HG03469 (cell line): ENCODE measurements at regions not wholly inside any gene's neighbourhood (a gene's known extent, or its start where the extent isn't known, plus 50 kb on each side); places are given as distances from the start of the nearest gene placed in this dataset.

Experiments used
- ATAC-seq: cut with Tn5 transposase; IDR thresholded peaks from one replicate; pipeline ENCODE4 v1.9.1; 2021; ENCODE audit warnings: mild to moderate bottlenecking, moderate library complexity, moderate number of reproducible peaks; ENCODE audit not compliant: unreplicated experiment

- ATAC-seq = no peak
Measured at GRCh38 chr2:18384242-18384641, 176.2 kb downstream of the RDH14 start.

GRCh38 chr2:18381386-18381785, 179.1 kb downstream of the RDH14 start:
- ATAC-seq = no peak

- ATAC-seq = no peak
Measured at GRCh38 chr2:18380321-18380720, 180.1 kb downstream of the RDH14 start.

- ATAC-seq = no peak
Measured at GRCh38 chr2:18379870-18380269, 180.6 kb downstream of the RDH14 start.

- peak; percentile 89 for ATAC-seq
Measured at GRCh38 chr2:18378020-18378653, 182.3 kb downstream of the RDH14 start.

- no peak for ATAC-seq
Measured at GRCh38 chr2:18376936-18377335, 183.5 kb downstream of the RDH14 start.

DNA sequence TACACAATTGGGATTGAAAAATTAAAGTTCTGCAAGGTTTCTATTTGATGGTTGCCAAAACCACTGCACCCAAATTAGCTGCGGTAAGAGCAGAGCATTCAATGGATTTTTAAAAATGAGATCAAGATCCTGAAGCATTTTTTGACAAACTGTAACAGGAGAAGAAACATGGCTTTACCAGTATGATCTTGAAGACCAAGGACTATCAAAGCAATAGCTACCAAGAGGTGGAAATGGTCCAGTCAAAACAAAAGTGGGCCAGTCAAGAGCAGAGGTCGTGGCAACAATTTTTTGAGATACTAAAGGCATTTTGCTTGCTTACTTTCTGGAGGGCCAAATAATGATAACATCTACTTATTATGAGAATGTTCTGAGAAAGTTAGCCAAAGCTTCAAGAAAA, 186.8 kb downstream of the RDH14 start:
- no peak for ATAC-seq

DNA sequence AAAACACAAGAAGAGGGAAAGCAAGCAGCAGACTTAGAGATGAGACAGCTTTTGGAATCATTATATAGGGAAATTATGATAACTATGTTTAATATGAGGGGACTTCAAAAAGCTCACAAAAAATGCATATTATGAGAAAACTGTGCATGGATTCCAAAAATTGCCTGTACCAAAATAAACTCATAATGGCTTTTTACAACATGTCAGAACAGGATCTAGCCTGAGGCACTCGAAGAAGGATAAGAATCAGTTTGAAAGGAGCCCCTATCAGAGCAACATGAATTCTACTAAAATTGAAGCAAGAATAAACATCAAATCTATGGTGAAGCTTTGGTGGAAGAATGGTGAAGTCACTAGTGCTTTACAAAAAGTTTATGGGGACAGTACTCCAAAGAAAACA, 187.4 kb downstream of the RDH14 start:
- no peak for ATAC-seq

DNA sequence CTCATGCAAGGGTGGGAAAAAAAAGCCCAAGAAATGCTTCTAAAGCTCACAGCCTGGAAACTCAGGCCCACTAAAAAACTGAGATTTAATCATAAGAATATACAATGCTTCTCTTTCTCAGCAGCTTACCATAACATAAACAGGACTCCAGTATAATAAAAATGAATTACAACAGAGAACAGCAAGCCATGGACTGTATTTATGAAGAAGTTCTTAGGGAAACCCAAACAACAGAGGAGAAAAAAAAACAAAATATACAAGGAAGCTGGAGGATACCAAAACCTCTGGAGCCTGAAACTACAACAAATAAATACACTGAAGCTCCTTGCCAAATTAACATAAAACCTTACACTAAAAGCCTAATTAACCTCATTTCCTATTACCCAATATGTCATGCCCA, 187.8 kb downstream of the RDH14 start:
- no peak for ATAC-seq

- ATAC-seq = no peak
Measured at GRCh38 chr2:18369760-18370159, 190.7 kb downstream of the RDH14 start.

GRCh38 chr2:18368008-18368407, 192.4 kb downstream of the RDH14 start:
- ATAC-seq = no peak

- no peak for ATAC-seq
Measured at GRCh38 chr2:18365342-18365741, 195.1 kb downstream of the RDH14 start.

DNA sequence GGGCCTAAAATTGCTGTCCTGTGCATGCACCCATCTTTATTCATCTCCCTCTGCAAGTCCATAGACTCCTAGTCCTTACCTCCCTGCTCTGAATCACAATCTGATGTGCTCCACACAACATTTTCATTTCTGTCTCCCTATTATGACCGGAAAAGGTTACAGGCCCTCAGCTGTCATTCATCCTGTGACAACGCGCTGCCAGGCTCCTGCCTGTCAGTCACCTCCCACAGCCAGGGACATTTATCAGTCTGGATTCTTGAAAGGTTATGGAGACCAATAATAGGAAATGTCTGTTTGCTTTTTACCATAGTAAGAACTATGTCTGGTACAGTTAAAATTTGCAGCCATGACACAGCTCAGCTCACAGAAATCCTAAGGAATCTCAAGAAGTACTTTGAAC, 197.1 kb downstream of the RDH14 start:
- no peak for ATAC-seq

DNA sequence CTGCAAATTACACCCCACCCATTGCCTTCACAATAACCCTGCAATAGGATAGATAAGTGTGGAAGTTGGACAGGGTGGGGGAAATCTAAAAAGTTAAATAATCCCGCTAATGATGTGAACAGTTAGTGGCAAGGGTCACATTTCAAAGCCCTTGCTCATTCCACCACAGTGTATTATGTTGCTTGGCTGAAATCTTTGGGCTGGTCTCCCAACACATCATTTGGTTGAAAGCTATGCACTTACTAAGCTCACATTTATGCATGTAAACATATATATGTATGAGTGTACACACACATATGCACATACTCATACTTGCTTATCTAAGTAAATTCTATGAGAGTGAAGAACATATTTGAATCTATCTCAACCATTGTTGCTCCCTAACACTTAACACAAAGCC, 197.8 kb downstream of the RDH14 start:
- ATAC-seq = no peak

- no peak for ATAC-seq
Measured at GRCh38 chr2:18357537-18357936, 202.9 kb downstream of the RDH14 start.

DNA sequence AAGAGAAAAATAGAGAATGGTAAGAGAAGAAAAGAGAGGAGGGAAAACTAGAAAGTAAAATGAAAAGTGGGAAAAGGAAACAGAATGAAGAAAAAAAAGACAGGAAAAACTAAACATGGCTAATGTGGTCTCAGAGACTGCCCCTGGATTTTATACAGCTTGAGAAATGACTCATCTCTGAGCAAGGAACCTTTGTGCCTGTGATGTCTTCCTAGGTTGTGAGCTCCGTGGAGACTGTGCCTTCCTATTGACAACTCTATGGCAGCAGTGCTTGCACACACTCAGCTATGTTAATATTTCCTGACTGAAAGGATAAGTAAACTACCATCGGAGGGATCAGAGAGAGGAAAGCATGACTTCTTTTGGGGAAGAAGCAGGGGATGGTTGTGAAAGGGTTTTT, 203.8 kb downstream of the RDH14 start:
- no peak for ATAC-seq

- ATAC-seq = no peak
Measured at GRCh38 chr2:18349421-18349820, 211.0 kb downstream of the RDH14 start.

- no peak for ATAC-seq
Measured at GRCh38 chr2:18346874-18347273, 213.6 kb downstream of the RDH14 start.

DNA sequence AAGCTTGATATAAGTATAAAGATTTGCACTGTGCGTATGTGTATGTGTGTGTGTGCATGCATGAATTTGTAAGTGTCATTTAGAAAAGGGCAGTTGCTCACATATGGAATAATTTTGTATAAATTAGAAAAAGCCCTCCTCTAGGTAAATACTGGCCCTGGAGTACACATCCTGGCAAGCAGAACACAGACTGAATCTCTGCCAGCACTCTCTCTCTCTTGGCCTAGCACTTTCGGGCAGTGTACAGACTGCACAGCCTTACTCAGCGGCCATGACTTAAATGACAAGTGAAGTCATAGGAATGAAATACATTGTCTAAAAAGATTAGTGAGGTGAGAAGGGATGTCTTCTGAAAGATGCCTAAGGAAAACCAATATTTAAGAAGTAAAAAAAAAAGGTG, 214.1 kb downstream of the RDH14 start:
- ATAC-seq = no peak

- ATAC-seq = no peak
Measured at GRCh38 chr2:18345848-18346247, 214.6 kb downstream of the RDH14 start.

DNA sequence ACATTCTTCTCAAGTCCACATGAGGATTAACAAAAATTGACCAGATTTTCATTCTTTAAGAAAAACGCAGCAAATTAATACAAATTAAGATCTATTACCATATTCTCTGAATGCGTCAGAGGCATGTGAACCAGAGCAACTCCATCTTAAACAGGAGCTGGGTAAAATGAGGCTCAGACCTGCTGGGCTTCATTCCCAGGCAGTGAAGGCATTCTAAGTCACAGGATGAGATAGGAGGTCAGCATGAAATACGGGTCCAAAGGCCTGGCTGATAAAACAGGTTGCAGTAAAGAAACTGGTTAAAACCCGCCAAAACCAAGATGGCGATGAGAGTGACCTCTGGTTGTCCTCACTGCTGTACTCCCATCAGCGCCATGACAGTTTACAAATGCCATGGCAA, 217.6 kb downstream of the RDH14 start:
- ATAC-seq = no peak

- no peak for ATAC-seq
Measured at GRCh38 chr2:18339326-18339725, 221.1 kb downstream of the RDH14 start.

DNA sequence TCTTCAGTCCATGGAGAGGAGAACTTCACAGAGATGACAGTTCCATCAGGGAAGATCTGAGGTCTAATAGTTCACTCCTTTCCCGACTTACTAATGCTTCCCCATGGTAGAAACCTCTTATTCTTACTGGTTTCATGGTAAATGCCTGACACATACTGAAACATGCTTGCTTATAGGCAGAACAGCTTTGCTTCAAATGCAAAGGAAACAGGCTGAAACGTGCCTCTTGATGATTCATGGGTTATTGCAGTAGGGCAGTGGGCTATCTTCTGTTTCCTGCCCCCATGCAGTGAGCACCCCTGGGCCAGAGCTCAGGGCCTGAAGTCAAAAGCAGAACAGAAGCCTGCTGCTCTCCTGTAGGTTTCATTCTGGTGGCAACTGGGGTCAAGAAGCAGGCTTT, 223.5 kb downstream of the RDH14 start:
- no peak for ATAC-seq
